GM18870 (cell line): ENCODE measurements at regions not wholly inside any gene's neighbourhood (a gene's known extent, or its start where the extent isn't known, plus 50 kb on each side); places are given as distances from the start of the nearest gene placed in this dataset.
"Not testable (repeated sequence)": the region's sequence is repeated elsewhere in the genome, so short reads cannot be mapped to it uniquely, and the experiment has no call there.

ENCODE experiments used
- ATAC-seq: cut with Tn5 transposase; IDR thresholded peaks from one replicate; pipeline ENCODE4 v1.9.1; 2021; ENCODE audit warnings: moderate library complexity; ENCODE audit not compliant: unreplicated experiment

DNA sequence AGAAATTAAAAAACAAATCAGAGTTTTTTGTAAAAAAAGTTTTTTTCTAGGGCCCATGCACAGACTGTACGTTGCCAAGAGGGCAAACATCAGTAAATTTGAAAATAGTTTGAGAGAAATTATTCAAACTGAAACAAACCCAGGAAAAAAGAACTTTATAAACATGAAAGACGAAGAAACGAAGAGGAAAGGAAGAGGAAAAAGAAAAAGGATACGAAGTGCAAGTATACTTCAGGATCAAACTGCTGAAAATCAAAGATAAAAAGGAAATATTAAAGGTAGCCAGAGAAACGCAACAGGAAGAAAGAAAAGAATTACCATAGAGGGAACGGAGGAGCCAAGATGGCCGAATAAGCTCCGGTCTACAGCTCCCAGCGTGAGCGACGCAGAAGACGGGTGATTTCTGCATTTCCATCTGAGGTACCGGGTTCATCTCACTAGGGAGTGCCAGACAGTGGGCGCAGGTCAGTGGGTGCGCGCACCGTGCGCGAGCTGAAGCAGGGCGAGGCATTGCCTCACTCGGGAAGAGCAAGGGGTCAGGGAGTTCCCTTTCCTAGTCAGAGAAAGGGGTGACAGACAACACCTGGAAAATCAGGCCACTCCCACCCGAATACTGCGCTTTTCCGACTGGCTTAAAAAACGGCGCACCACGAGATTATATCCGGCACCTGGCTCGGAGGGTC lies 94.4 kb upstream of the GAS1 start:
- not testable (repeated sequence) for ATAC-seq

- ATAC-seq, result not testable (repeated sequence)
These were observed 102.8 kb upstream of the GAS1 start for GRCh38 chr9:87049929-87050608.

- no peak for ATAC-seq
These were observed 107.8 kb upstream of the GAS1 start for GRCh38 chr9:87054999-87055686.

GRCh38 chr9:87059772-87060171 lies 112.5 kb upstream of the GAS1 start:
- no peak for ATAC-seq

DNA sequence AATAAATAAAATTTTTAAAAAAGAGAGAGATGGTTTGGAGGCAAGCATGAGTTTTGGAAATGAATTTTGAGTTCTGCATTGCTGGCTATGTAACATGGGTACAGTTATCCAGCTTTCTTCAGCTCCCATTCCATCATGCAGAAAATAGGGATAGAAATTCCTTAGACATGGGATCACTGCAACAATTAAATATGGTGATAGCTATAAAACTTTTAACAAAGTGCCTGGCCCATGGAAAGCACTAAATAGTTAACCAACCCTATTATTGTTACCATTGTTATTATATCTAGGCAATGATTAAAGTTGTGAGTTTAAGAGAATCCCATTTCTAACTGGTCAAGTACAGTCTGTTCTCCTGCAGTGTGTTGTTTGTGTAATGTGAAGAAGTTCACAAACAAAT lies 115.4 kb upstream of the GAS1 start:
- ATAC-seq, result no peak

DNA sequence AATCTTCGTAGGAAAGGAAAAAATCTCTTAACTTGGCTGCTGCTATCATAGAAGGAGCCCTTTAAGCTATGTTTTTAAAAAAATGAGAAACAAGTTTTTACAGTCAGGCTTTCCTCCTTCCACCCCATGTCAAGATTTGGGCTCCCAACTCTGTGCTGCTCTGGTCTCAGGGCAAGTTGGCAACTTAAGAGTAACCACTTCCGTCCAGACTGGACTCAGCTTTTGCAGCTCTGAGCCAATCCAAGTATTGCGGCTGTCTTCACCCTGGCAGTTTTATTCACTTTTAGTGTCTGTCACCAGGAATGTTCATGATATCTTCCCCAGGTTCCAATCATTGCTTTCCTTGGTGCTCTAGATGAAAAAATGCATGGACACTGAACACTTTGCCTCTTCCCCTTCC lies 115.9 kb upstream of the GAS1 start:
- ATAC-seq, result no peak

GRCh38 chr9:87063871-87064270 lies 116.6 kb upstream of the GAS1 start:
- no peak for ATAC-seq

DNA sequence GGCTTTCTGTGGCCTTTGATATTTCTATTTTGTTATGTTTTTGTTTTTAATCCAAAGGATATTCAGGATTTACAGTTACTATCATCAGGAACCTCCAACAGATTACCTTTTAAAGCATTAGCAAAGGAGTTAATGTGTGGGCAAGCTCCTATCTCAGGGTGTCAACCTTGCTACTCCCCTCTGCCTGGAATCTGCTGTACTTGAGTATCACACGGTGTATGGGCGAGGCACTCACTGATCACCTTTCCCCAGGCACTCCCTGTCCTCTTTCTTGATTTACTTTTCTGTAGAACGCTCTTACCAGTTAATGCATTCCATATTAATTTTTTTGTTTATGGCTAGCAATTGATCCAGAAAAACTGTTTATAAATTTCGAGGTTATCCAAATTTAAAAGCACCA lies 117.0 kb upstream of the GAS1 start:
- ATAC-seq, result no peak

DNA sequence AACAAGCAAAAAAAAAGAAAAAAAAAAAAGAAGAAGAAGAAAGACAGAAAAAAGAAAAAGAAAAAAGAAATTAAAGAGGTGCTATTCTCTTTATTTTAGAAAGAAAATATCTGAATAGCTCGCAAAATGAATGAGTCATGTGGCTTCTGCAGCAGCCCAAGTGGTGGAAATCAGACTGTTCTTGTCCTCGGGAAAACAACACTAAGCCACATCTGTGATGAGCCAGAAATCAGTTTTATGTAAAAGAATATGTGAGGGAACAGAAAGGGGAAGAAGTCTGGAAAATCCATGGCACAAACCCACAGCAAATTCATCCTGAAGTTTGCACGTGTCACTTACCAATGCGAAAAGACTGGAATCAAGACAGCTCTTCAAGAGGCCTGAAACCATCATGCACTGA lies 118.7 kb upstream of the GAS1 start:
- no peak for ATAC-seq

GRCh38 chr9:87067426-87067825 lies 120.1 kb upstream of the GAS1 start:
- no peak for ATAC-seq

DNA sequence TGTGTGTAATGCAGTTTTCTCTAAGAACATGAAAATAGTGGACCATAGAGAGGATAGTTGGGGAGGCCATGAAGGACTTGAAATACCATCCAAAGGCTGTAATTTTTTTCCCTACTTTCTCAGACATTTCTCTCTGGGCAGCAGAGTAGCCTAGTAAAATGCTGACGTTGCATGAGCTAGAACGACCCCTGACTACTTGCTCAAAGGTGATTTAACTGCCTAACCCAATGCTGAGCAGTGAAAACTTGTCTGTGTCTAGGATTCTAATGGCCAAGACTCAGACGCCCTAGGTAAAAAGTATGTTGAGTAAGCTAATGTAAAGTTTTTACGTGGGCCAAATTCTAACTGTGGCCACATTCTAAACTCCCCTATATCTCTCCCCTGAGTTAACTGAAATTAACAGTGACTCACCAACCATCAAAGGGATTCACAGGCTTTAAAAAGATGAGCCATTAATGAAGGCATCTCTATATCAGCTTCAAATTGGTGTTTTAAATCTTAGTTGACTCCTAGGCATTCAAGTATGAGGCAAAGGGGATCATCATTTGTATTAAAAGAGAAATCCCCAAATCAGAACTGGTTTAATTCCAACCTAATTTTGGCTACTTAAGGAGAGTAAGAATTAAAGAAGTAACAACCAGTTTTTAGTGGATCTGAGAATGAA lies 121.0 kb upstream of the GAS1 start:
- no peak for ATAC-seq

GRCh38 chr9:87069690-87070089 lies 122.4 kb upstream of the GAS1 start:
- no peak for ATAC-seq

GRCh38 chr9:87070336-87070735 lies 123.0 kb upstream of the GAS1 start:
- ATAC-seq, result no peak

DNA sequence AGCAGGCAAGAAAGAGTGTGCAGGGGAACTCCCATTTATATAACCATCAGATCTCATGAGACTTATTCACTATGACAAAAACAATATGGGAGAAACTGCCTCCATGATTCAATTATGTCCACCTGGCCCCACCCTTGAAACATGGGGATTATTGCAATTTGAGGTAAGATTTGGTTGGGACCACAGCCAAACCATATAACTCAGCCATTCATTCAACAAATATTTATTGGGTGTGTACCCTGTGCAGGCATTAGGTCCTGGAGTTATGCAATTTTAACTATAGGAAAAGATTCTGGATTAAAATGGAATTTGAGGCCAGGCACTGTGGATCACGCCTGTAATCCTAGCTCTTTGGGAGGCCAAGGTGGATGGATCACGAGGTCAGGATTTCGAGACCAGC lies 124.2 kb upstream of the GAS1 start:
- ATAC-seq, result no peak

GRCh38 chr9:87073692-87074091 lies 126.4 kb upstream of the GAS1 start:
- no peak for ATAC-seq

GRCh38 chr9:87075537-87075936 lies 128.2 kb upstream of the GAS1 start:
- ATAC-seq, result no peak

DNA sequence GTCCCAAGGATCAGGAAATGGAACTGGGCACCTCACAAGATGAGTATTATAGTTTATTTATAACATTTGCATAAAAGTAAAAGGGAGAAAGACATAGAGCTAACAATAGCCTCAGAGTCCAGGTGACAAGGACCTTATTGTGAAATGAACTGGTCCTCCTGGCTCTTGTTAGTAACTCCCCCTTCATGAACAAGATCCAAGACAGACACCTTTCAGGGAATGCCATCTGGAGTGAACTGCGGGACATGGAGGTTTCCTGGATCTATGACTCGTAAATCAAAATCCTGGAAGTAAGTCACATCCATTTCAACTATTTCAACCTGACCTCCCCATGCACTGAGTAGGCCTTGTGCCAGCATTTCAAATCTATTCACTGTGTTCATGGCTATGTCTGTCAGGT lies 129.5 kb upstream of the GAS1 start:
- no peak for ATAC-seq

- ATAC-seq, result no peak
These were observed 130.7 kb upstream of the GAS1 start for GRCh38 chr9:87077986-87078385.

DNA sequence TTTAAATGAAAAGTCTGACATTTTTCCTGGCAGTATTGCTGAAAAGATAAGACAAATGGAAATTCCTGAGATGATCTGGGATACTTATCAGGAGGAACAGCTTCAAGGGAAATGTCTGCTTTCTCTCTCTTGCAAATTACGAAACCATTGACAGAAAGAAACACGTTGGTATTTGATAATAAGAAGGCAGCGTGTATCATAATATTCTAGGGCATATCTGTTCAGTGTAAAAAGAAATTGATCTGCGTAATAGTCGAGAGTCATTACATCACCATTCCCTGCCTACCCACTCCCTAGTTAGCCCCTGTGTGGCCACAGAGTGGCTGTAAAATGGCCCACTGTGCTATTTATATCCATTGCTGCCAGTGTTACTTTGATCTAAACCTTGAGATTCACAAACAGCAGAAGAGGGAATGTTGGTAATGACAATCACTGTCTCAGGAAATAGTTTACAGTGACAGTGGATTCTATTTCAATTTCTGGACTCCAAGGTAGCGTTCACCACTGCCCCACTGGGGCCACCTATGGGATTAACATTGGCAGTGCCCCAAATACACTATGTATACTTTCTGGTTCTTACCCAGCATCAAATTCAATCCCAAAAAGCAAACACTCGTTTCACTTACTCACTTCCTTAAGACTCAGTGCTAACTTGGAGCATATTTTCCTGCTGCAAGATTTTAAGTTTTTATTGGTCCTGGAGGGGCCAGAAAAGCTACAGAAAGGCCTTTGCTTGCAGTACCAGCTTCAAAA lies 133.4 kb upstream of the GAS1 start:
- no peak for ATAC-seq

- no peak for ATAC-seq
These were observed 134.2 kb upstream of the GAS1 start for GRCh38 chr9:87081503-87081902.

DNA sequence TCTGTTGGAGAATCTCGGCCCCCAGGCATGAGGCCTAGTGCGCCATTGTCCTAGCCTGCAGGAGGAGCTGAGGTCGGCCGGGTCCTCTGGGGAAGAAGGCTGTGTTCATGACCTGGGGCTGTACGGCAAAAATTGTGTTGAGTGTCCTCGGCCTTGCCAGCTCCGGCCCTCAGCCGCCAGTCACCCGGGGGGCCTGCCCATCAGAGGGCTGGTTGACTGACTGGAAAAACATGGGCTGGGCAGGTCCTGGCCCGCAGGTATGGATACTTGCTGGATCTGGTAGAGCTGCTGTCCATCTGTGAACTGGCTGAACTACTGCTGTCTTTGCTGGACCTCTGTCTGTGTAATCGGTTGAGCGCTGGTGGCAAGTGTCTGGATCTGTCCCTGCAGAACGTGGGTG lies 136.7 kb upstream of the GAS1 start:
- no peak for ATAC-seq
